H1 (cell line): ENCODE measurements at regions not wholly inside any gene's neighbourhood (a gene's known extent, or its start where the extent isn't known, plus 50 kb on each side); places are given as distances from the start of the nearest gene placed in this dataset.
A peak's percentile ranks its signal among the peaks of the same experiment; 100 is the strongest.

Experiments
- CTCF ChIA-PET: fragments of 300-600 bp; sonication (Branson Sonifier 250); formaldehyde crosslinking; loops from one replicate; lab custom pipeline; 2021; ENCODE audit not compliant: partially characterized antibody; lab: Charles Lee
- POLR2A ChIA-PET: fragments of 300-600 bp; sonication (Branson Sonifier 250); formaldehyde crosslinking; loops from one replicate; lab custom pipeline; 2021; ENCODE audit warnings: inconsistent platforms; ENCODE audit not compliant: partially characterized antibody; lab: Charles Lee
- DNase-seq, 2 experiments: peaks; one replicate each; pipeline versions ENCODE4 v3.0.0 to v3.0.0-alpha.2; 2010 to 2022; ENCODE audit warnings: low spot score in 2 of 2, low read depth in 1 of 2, mixed read lengths in 1 of 2
- FAIRE-seq: peaks from 2 replicates; lab custom pipeline; 2011; peaks lifted over from hg19 to GRCh38; lab: Jason Lieb, UNC
- H2AFZ ChIP-seq: 2 replicates; pipeline ENCODE4 v1.8.1; 2012; ENCODE audit warnings: low read length, inconsistent platforms
- H2AK5ac ChIP-seq: 2 replicates; pipeline ENCODE4 v1.6.1; 2013; ENCODE audit warnings: low read depth, low read length
- H2BK120ac ChIP-seq: replicated peaks from 2 replicates; pipeline ENCODE3; 2013; ENCODE audit warnings: low read depth, low read length, inconsistent platforms
- H2BK12ac ChIP-seq: 2 replicates; pipeline ENCODE4 v1.6.1; 2013; ENCODE audit warnings: low read depth, low read length
- H2BK15ac ChIP-seq: 2 replicates; pipeline ENCODE4 v1.6.1; 2013; ENCODE audit warnings: low read length
- H2BK20ac ChIP-seq: 2 replicates; pipeline ENCODE4 v1.6.1; 2013; ENCODE audit warnings: low read length
- H2BK5ac ChIP-seq: 2 replicates; pipeline ENCODE4 v1.6.1; 2013; ENCODE audit warnings: low read depth, low read length
- H3K14ac ChIP-seq: 2 replicates; pipeline ENCODE4 v1.6.1; 2013; ENCODE audit warnings: inconsistent platforms; ENCODE audit not compliant: insufficient read length
- H3K18ac ChIP-seq: 2 replicates; pipeline ENCODE4 v1.6.1; 2013; ENCODE audit warnings: low read length; ENCODE audit errors: extremely low read depth
- H3K23ac ChIP-seq: 2 replicates; pipeline ENCODE4 v1.6.1; 2013; ENCODE audit warnings: inconsistent platforms; ENCODE audit not compliant: insufficient read length
- H3K23me2 ChIP-seq: 2 replicates; pipeline ENCODE4 v1.6.1; 2013; ENCODE audit warnings: low read depth, low read length
- H3K27ac ChIP-seq: 2 replicates; pipeline ENCODE4 v1.6.1; 2011; ENCODE audit warnings: low read depth, low read length, inconsistent platforms
- H3K27me3 ChIP-seq, 4 experiments: replicated peaks in 1 of 4; 1 replicate in 1 of 4; 2 replicates in 3 of 4; pipeline versions ENCODE4 v1.6.1 to v1.8.1; 2011 to 2013; ENCODE audit warnings: low read length in 3 of 4, mild to moderate bottlenecking in 3 of 4, inconsistent platforms in 2 of 4, mixed read lengths in 2 of 4, moderate library complexity in 1 of 4; ENCODE audit not compliant: control insufficient read depth in 3 of 4, insufficient read depth in 3 of 4; ENCODE audit errors: extremely low read depth in 1 of 4
- H3K36me3 ChIP-seq, 4 experiments: 2 replicates each; pipeline versions ENCODE4 v1.6.1 to v1.8.1; 2011 to 2013; ENCODE audit warnings: mild to moderate bottlenecking in 4 of 4, low read length in 3 of 4, moderate library complexity in 2 of 4, control low read depth in 1 of 4, inconsistent platforms in 1 of 4; ENCODE audit not compliant: insufficient read depth in 4 of 4, control insufficient read depth in 2 of 4
- H3K4ac ChIP-seq: replicated peaks from 2 replicates; pipeline ENCODE3; 2013; ENCODE audit warnings: low read length, low read depth, mixed read lengths, inconsistent platforms; ENCODE audit not compliant: insufficient read length
- H3K4me1 ChIP-seq, 4 experiments: replicated peaks in 1 of 4; 1 replicate in 1 of 4; 2 replicates in 3 of 4; pipeline versions ENCODE4 v1.6.1 to v1.8.1; 2011 to 2013; ENCODE audit warnings: low read length in 3 of 4, inconsistent platforms in 2 of 4, mixed read lengths in 1 of 4; ENCODE audit not compliant: insufficient read depth in 4 of 4, control insufficient read depth in 3 of 4
- H3K4me2 ChIP-seq, 2 experiments: 2 replicates each; pipeline versions ENCODE4 v1.6.1 to v1.8.1; 2011 to 2013; ENCODE audit warnings: low read depth in 2 of 2, low read length in 2 of 2, control low read depth in 1 of 2, inconsistent platforms in 1 of 2, mild to moderate bottlenecking in 1 of 2; ENCODE audit not compliant: insufficient read depth in 1 of 2
- H3K4me3 ChIP-seq, 4 experiments: fragments of 200-600, 300-600 bp in 1 of 4; sonication (generic), shearing (Covaris generic), sonication (Bioruptor Twin) in 1 of 4; 2 replicates each; pipeline versions ENCODE4 v1.5.1 to v1.8.1; 2011 to 2016; ENCODE audit warnings: low read length in 4 of 4, low read depth in 3 of 4, control low read depth in 2 of 4, inconsistent platforms in 2 of 4, mild to moderate bottlenecking in 2 of 4, mixed read lengths in 1 of 4, moderate library complexity in 1 of 4; ENCODE audit not compliant: insufficient read depth in 2 of 4; ENCODE audit errors: extremely low read depth in 1 of 4
- H3K56ac ChIP-seq: replicated peaks from 2 replicates; pipeline ENCODE3; 2013; ENCODE audit warnings: low read depth, mild to moderate bottlenecking, mixed read lengths, low read length, inconsistent platforms; ENCODE audit not compliant: insufficient read length
- H3K79me1 ChIP-seq: 2 replicates; pipeline ENCODE4 v1.6.1; 2013; ENCODE audit warnings: low read depth, low read length, control low read depth
- H3K79me2 ChIP-seq, 2 experiments: 2 replicates each; pipeline versions ENCODE4 v1.6.1 to v1.8.1; 2012 to 2013; ENCODE audit warnings: low read length in 2 of 2, mild to moderate bottlenecking in 2 of 2, inconsistent platforms in 1 of 2; ENCODE audit not compliant: insufficient read depth in 2 of 2, control insufficient read depth in 1 of 2
- H3K9ac ChIP-seq, 4 experiments: replicated peaks in 1 of 4; 1 replicate in 1 of 4; 2 replicates in 3 of 4; pipeline versions ENCODE4 v1.6.1 to v1.8.1; 2011 to 2013; ENCODE audit warnings: low read depth in 3 of 4, low read length in 3 of 4, control low read depth in 2 of 4, mild to moderate bottlenecking in 2 of 4, moderate library complexity in 2 of 4, inconsistent platforms in 1 of 4; ENCODE audit errors: extremely low read depth in 1 of 4
- H3K9me3 ChIP-seq, 2 experiments: 2 replicates each; pipeline versions ENCODE4 v1.6.1 to v1.8.1; 2012 to 2013; ENCODE audit warnings: mild to moderate bottlenecking in 2 of 2, moderate library complexity in 2 of 2, control low read depth in 1 of 2, inconsistent platforms in 1 of 2, low read depth in 1 of 2, low read length in 1 of 2, mixed read lengths in 1 of 2; ENCODE audit not compliant: insufficient read depth in 2 of 2
- H4K20me1 ChIP-seq, 2 experiments: replicated peaks in 1 of 2; 2 replicates each; pipeline versions ENCODE3 to v1.8.1; 2011 to 2013; ENCODE audit warnings: inconsistent platforms in 2 of 2, low read length in 2 of 2, mild to moderate bottlenecking in 1 of 2; ENCODE audit not compliant: insufficient read depth in 2 of 2, control insufficient read depth in 1 of 2
- H4K5ac ChIP-seq: 2 replicates; pipeline ENCODE4 v1.6.1; 2013; ENCODE audit warnings: low read length, low read depth, mixed read lengths, inconsistent platforms; ENCODE audit not compliant: insufficient read length
- H4K8ac ChIP-seq: 2 replicates; pipeline ENCODE4 v1.8.0; 2013; ENCODE audit warnings: mild to moderate bottlenecking, moderate library complexity, low read length, inconsistent platforms; ENCODE audit not compliant: insufficient read depth; ENCODE audit errors: extremely low read depth
- H4K91ac ChIP-seq: replicated peaks from 2 replicates; pipeline ENCODE3; 2013; ENCODE audit warnings: low read length, mixed read lengths, inconsistent platforms; ENCODE audit not compliant: insufficient read length
- RXRA ChIP-seq: IDR thresholded peaks from 2 replicates; pipeline ENCODE4 v1.6.1; 2011; ENCODE audit warnings: low read depth, mild to moderate bottlenecking, low read length, moderate library complexity; ENCODE audit not compliant: insufficient read depth
- WGBS, 2 experiments: shearing (Covaris generic) in 1 of 2; methylation state at CpG; one replicate each; pipeline versions ENCODE4 v1.1.6 to v1.1.7; 2013 to 2015; ENCODE audit warnings: low lambda C conversion rate in 2 of 2, mixed read lengths in 2 of 2, inconsistent platforms in 1 of 2, low coverage in 1 of 2, missing lambda C conversion rate in 1 of 2; ENCODE audit not compliant: insufficient replicate concordance in 2 of 2, insufficient coverage in 1 of 2, insufficient read length in 1 of 2; ENCODE audit errors: extremely low coverage in 1 of 2, missing lambda C conversion rate in 1 of 2; 5-methylcytosine and 5-hydroxymethylcytosine counted together
- TF ChIP-seq, protein P1 (sequence below): IDR thresholded peaks from 2 replicates; pipeline ENCODE4 v1.6.1; 2012; ENCODE audit warnings: inconsistent platforms

DNA sequence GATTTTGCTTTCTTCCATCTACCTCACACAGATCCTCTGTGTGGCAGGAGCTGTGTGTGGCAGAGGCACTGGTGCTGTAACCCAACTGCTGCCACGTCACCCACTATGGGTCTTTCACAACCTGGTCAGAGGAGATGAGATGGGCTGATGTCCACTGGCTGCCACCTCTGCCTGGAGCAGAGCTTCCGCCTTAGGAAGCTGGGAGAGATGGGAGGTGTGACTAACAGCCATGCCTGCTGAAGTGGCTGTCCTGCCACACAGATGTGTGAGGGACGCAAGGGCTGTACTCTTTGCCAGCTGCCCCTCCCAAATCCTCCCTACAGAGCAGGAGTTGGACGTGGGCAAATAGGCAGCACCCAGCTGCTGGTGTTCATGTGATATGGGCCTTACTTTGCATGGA lies 329.5 kb downstream of the GABRB3 start:
- FAIRE-seq (no peak), DNase-seq (no peak)
- CTCF ChIA-PET = no interaction called here
- Histone ChIP-seq H2BK120ac (no peak overlapping the region), H4K20me1 (no peaks in the 10 kb centered on the region), H3K14ac (no peak overlapping the region), H3K56ac (no peak overlapping the region), H3K18ac (no peak overlapping the region), H3K36me3 (no peaks in the 10 kb centered on the region), H2BK20ac (no peak overlapping the region), H4K91ac (no peak overlapping the region), H3K4ac (no peak overlapping the region), H3K27me3 (no peaks in the 10 kb centered on the region), H3K4me2 (no peak overlapping the region), H2BK15ac (no peak overlapping the region), H3K9me3 (peaks cover 0 to 3% of the 10 kb centered on the region in 2 experiments; a peak in 1 of 4 replicates), H3K27ac (no peak overlapping the region), H2AFZ (no peak overlapping the region), H3K4me1 (peaks cover 0 to 3% (median 0%) of the 10 kb centered on the region in 4 experiments; a peak in 1 of 7 replicates), H3K79me2 (no peaks in the 10 kb centered on the region), H2AK5ac (no peak overlapping the region), H3K9ac (no peak overlapping the region), H4K5ac (no peak overlapping the region), H2BK5ac (no peak overlapping the region), H3K79me1 (no peaks in the 10 kb centered on the region), H2BK12ac (0 out of 2 replicates have a peak overlapping the region, but pooled peaks have one; percentile 7), H3K23me2 (no peaks in the 10 kb centered on the region), H3K23ac (no peak overlapping the region), H4K8ac (no peak overlapping the region), H3K4me3 (no peak overlapping the region)
- no peak for TF ChIP-seq RXRA
- TF ChIP-seq, protein P1, sequence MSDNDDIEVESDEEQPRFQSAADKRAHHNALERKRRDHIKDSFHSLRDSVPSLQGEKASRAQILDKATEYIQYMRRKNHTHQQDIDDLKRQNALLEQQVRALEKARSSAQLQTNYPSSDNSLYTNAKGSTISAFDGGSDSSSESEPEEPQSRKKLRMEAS = no peak
- 92% methylated on average over 4 of the region's 4 CpGs; no CpG with 5 or more reads in 1 of the 2 experiments for WGBS, 2 experiments
- POLR2A ChIA-PET = no interaction called here
